HL-60 (cell line): ENCODE measurements at regions not wholly inside any gene's neighbourhood (a gene's known extent, or its start where the extent isn't known, plus 50 kb on each side); places are given as distances from the start of the nearest gene placed in this dataset.
A peak's percentile ranks its signal among the peaks of the same experiment; 100 is the strongest.

Source experiments
- CTCF ChIP-seq: IDR thresholded peaks from one replicate; pipeline ENCODE4 v1.5.1; 2011; ENCODE audit warnings: low read length, control low read depth, inconsistent platforms; ENCODE audit not compliant: insufficient read depth
- POLR2AphosphoS5 ChIP-seq: IDR thresholded peaks from 2 replicates; pipeline ENCODE4 v1.6.1; 2012; ENCODE audit warnings: low read depth
- REST ChIP-seq: IDR thresholded peaks from 2 replicates; pipeline ENCODE4 v1.6.1; 2012; ENCODE audit warnings: low read depth; ENCODE audit not compliant: insufficient replicate concordance

DNA sequence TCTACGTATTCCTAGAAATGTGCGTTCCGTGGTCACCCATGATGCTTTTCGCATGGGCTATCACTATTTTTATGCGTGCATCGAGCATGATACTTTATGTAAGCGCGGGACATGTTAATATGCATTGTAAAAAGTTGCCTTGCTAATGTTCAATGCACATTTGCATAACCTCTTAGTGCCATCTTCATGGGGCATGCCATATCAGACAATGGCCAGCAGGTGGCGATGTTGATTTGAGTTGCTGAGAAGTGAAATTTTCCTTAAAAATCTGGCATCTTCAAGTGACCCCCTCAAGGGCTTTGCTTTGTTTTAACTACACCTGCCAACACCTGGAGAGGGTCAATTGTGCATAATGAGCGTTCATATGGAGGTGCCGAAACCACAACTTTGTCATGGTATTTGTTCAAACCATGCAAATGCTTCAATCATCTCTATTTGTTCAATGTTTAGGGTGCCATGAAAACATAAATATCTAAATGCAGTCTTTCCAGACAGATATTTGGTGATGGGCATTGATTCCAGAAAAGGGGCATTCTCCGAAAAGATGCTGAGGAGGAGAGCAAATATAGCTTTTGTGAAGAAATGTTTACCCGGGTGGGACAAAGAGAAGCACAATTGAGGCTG lies 833.9 kb upstream of the PRKX start:
- TF ChIP-seq POLR2AphosphoS5, result no peak
- no peak for TF ChIP-seq REST
- TF ChIP-seq CTCF, result peak; percentile 64
